T-helper 17 cell (primary cell): ENCODE measurements at regions not wholly inside any gene's neighbourhood (a gene's known extent, or its start where the extent isn't known, plus 50 kb on each side); places are given as distances from the start of the nearest gene placed in this dataset.
A peak's percentile ranks its signal among the peaks of the same experiment; 100 is the strongest.
"Not testable (repeated sequence)": the region's sequence is repeated elsewhere in the genome, so short reads cannot be mapped to it uniquely, and the experiment has no call there.

Experiments used
- ATAC-seq: fragments of 150-1000 bp; cut with Tn5 transposase; 2 replicates; pipeline ENCODE4 v1.10.0; 2021; ENCODE audit warnings: mild to moderate bottlenecking, moderate library complexity
- DNase-seq, 3 donors: peaks; one replicate each; pipeline versions ENCODE4 v3.0.0 to v3.0.0-alpha.2; 2020 to 2021
- H3K9me3 ChIP-seq: one replicate; pipeline ENCODE4 v1.7.0; 2013; ENCODE audit warnings: low read length, mild to moderate bottlenecking; ENCODE audit not compliant: control insufficient read depth, poor library complexity, severe bottlenecking
- H3K27ac Mint-ChIP-seq: one replicate; pipeline ENCODE4 v1.8.0; 2022; ENCODE audit warnings: mild to moderate bottlenecking, moderate library complexity, mixed read lengths
- H3K27me3 Mint-ChIP-seq: one replicate; pipeline ENCODE4 v1.8.0; 2022; ENCODE audit warnings: mixed read lengths
- H3K36me3 Mint-ChIP-seq: one replicate; pipeline ENCODE4 v1.8.0; 2022; ENCODE audit warnings: low read depth, mixed read lengths
- H3K4me1 Mint-ChIP-seq: one replicate; pipeline ENCODE4 v1.8.0; 2022; ENCODE audit warnings: mild to moderate bottlenecking, mixed read lengths
- H3K4me3 Mint-ChIP-seq: one replicate; pipeline ENCODE4 v1.8.0; 2022; ENCODE audit warnings: mild to moderate bottlenecking, moderate library complexity, mixed read lengths

DNA sequence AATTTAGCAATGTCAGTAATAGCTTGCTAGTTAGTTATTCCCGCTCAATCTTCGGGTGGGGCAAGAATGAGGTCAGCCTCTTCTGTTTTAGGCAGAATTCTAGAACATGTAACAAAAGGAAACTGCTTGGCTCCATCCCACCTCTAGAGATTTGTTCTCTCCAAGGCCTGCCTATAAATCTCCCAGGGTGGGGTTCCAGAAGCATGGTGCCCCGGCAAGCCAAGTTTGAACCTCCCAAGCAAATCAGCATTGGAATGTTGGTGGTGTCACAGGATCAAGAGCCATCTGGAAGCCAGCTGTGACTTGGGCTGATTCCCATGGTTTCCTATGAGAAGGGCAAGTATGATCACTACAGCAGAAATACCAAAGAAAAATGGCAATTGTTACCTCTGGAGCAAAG, 79.8 kb upstream of the SMURF2 start:
- H3K4me3 Mint-ChIP-seq, ATAC-seq, H3K9me3 ChIP-seq, H3K27me3 Mint-ChIP-seq, H3K4me1 Mint-ChIP-seq, H3K36me3 Mint-ChIP-seq, DNase-seq, H3K27ac Mint-ChIP-seq: not testable (repeated sequence)

DNA sequence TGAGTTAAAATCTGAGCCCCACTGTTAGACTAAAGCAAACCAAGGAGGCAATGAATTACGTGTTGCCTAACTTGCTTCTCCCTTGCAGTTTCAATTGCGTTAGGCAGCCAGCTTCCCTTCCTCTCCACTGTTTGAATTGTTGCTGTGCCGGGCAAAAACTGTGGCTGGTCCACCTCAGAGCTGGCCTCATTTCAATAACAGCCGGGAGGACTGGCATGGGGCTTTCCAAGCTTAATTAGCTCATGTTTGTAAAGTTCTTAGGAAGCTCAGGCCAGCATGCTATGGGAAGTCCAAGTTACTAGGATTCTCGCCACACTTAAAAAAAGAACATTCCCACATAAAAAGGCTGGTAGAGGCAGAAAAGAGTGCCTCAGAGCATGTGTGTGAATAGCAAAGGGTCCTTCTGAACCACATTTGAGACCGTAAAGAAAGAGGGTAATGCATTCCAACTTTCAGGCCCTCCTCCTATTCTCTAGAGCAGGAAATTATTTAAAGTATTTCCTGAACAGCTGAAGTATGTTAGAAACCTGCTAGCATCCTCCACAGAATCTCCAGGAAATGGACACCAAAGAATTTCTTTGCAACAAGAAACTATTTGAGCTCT, 79.0 kb upstream of the SMURF2 start:
- ATAC-seq (no peak), DNase-seq (no peak)
- no peaks in the 10 kb centered on the region for H3K9me3 ChIP-seq
- H3K27me3 Mint-ChIP-seq, result no peaks in the 10 kb centered on the region
- no peak overlapping the region for H3K4me3 Mint-ChIP-seq
- peak overlapping the region; percentile 54 for H3K27ac Mint-ChIP-seq
- peaks cover 11% of the 10 kb centered on the region for H3K4me1 Mint-ChIP-seq
- H3K36me3 Mint-ChIP-seq, result no peaks in the 10 kb centered on the region

GRCh38 chr17:64739316-64740058, 77.4 kb upstream of the SMURF2 start:
- no peak for DNase-seq
- no peaks in the 10 kb centered on the region for H3K9me3 ChIP-seq
- H3K36me3 Mint-ChIP-seq, result no peaks in the 10 kb centered on the region
- no peak overlapping the region for H3K27ac Mint-ChIP-seq
- no peaks in the 10 kb centered on the region for H3K27me3 Mint-ChIP-seq
- no peak overlapping the region for H3K4me3 Mint-ChIP-seq
- ATAC-seq, result no peak
- peaks cover 11% of the 10 kb centered on the region for H3K4me1 Mint-ChIP-seq

GRCh38 chr17:64736804-64737492, 74.8 kb upstream of the SMURF2 start:
- peak overlapping the region; percentile 39 for H3K27ac Mint-ChIP-seq
- no peak overlapping the region for H3K4me3 Mint-ChIP-seq
- peak; percentile 69 for ATAC-seq
- peak in 1 of 3 donors; percentile 35 for DNase-seq
- H3K27me3 Mint-ChIP-seq, result no peaks in the 10 kb centered on the region
- no peaks in the 10 kb centered on the region for H3K9me3 ChIP-seq
- H3K36me3 Mint-ChIP-seq, result no peaks in the 10 kb centered on the region
- H3K4me1 Mint-ChIP-seq, result peaks cover 10% of the 10 kb centered on the region

DNA sequence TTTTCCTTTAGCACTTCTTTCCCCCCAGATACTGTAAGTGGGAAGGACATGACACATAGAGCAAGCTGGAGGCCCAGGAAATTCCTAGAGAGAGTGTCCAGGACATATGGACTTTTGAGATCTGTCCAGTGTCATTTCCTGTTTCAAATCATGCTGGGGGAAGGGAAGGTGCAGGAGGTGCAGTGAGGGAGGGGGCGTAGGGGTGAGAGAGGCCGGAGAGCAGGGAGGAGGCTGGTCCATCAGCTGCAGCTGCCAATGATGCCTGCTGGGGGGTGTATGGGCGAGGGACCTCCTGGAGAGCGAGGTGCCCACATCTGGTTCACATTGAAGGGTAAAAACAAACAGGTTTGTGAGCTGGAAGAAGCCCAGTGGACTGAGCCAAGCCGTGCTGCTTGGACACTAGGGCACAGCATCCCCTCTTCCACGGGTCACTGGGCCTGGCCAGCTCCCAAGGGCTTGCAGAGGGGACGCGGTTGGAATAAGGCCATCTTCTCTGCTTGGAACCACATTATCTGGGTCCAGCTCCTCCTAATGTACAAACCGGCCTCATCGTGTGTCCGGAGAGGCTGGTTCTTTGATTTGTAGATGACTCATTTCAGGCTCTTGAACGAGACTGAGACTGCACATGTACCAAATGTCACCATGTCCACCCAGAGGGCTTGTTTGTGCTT, 70.4 kb upstream of the SMURF2 start:
- H3K36me3 Mint-ChIP-seq, result no peaks in the 10 kb centered on the region
- H3K27ac Mint-ChIP-seq, result no peak overlapping the region
- no peak for ATAC-seq
- no peak for DNase-seq
- no peaks in the 10 kb centered on the region for H3K27me3 Mint-ChIP-seq
- no peak overlapping the region for H3K4me3 Mint-ChIP-seq
- H3K9me3 ChIP-seq, result no peaks in the 10 kb centered on the region
- H3K4me1 Mint-ChIP-seq, result peaks cover 8% of the 10 kb centered on the region

DNA sequence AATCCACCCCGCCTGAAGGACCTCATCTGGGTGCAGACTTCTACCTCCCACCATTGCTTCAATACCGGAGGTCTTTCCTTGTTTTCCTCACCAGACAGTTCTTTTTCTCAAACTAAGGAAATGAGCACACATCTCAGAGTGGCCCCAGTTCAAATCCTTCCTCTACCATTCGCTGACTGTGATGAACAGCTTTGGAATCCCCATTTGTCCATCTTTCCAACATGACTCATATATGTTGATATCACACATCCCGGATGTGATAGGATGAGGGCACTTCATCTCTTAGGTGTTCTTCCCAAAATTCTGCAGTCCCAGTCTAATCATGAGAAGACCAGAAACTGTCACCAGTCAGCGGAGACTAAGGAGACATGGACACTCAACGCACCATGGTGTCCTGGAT, 67.9 kb upstream of the SMURF2 start:
- not testable (repeated sequence) for H3K27me3 Mint-ChIP-seq, H3K4me1 Mint-ChIP-seq, ATAC-seq, H3K4me3 Mint-ChIP-seq, H3K36me3 Mint-ChIP-seq, H3K9me3 ChIP-seq, H3K27ac Mint-ChIP-seq, DNase-seq

GRCh38 chr17:64729201-64729600, 67.1 kb upstream of the SMURF2 start:
- Mint-ChIP-seq H3K27me3 (no peaks in the 10 kb centered on the region), H3K27ac (no peak overlapping the region), H3K4me1 (peaks cover 4% of the 10 kb centered on the region), H3K36me3 (no peaks in the 10 kb centered on the region), H3K4me3 (no peak overlapping the region)
- DNase-seq (no peak), ATAC-seq (no peak)
- H3K9me3 ChIP-seq, result no peaks in the 10 kb centered on the region

DNA sequence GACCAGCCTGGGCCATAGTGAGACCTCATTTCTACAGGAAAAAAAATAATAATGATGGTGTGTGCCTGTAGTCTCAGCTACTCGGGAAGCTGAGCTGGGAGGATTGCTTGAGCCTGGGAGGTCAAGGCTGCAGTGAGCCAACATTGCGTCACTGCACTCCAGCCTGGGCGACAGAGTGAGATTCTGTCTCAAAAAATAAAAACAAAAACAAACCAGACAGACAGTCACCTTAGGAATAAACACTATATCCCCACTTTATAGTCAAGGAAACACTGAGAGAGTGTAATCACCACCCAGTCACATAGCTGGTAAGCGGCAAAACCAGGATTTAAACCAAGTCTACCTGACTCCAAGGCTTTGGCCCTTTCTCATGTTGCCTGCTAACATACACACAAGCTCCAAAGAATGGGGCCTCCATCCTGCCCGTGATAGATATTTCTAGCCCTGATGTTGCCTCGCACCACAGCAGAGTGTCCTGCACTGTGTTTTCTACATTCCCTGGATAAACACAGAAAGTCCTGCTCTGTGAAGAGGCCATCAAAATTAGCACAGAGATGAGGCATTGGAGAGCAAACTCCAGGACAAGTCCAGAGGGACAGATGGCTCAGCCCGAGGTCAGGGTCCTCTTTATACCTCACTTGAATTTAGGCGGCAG, 66.1 kb upstream of the SMURF2 start:
- H3K9me3 ChIP-seq, result no peaks in the 10 kb centered on the region
- no peak overlapping the region for H3K27ac Mint-ChIP-seq
- no peak overlapping the region for H3K4me3 Mint-ChIP-seq
- no peak for DNase-seq
- no peaks in the 10 kb centered on the region for H3K36me3 Mint-ChIP-seq
- peaks cover 4% of the 10 kb centered on the region for H3K4me1 Mint-ChIP-seq
- H3K27me3 Mint-ChIP-seq, result no peaks in the 10 kb centered on the region
- no peak for ATAC-seq

- not testable (repeated sequence) for H3K4me3 Mint-ChIP-seq, H3K27ac Mint-ChIP-seq, ATAC-seq, H3K9me3 ChIP-seq, H3K27me3 Mint-ChIP-seq, H3K4me1 Mint-ChIP-seq, H3K36me3 Mint-ChIP-seq, DNase-seq
Measured at GRCh38 chr17:64726025-64726424, 63.9 kb upstream of the SMURF2 start.

DNA sequence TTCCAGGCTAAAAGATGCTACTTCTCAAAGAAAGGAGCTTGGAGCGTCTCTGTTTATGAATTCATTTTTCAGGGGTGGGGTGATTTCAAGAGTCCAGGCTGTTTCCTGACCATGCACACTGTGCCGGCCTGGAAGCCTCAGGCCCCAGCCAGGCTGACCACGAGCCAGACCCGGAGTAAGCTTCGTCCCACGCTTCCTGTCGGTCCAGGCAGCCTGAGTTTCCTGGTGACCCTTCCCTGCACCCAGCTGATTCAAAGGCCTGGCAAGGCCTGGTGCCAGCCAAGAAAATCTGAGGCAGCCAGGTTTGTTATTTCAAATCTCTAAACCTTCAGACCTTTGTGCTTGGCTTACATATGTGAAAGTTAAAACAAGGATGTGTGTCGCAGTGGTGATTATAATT, 62.1 kb upstream of the SMURF2 start:
- not testable (repeated sequence) for H3K27ac Mint-ChIP-seq, H3K36me3 Mint-ChIP-seq, H3K4me1 Mint-ChIP-seq, ATAC-seq, H3K4me3 Mint-ChIP-seq, H3K27me3 Mint-ChIP-seq, DNase-seq, H3K9me3 ChIP-seq

DNA sequence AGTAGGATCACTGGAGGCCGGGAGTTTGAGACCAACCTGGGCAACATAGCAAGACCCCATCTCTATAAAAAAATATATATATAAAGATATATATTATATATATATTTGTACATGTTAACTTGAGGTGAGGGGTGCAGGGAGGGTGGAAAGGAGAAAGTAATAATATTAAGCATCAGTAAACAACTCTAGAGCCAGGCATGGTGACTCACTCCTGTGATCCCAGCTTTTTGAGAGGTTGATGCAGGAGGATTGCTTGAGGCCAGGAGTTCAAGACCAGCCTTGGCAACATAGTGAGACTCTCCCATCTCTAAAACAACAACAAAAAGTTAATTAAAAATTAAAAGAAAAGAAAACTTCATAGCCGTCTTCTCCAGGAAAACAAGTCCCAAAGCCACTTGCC, 61.7 kb upstream of the SMURF2 start:
- H3K36me3 Mint-ChIP-seq, result no peaks in the 10 kb centered on the region
- H3K27me3 Mint-ChIP-seq, result no peaks in the 10 kb centered on the region
- DNase-seq (no peak), ATAC-seq (no peak)
- no peaks in the 10 kb centered on the region for H3K9me3 ChIP-seq
- peaks cover 8% of the 10 kb centered on the region for H3K4me1 Mint-ChIP-seq
- no peak overlapping the region for H3K27ac Mint-ChIP-seq
- no peak overlapping the region for H3K4me3 Mint-ChIP-seq

GRCh38 chr17:64721556-64721955, 59.4 kb upstream of the SMURF2 start:
- not testable (repeated sequence) for ATAC-seq, H3K4me3 Mint-ChIP-seq, H3K4me1 Mint-ChIP-seq, DNase-seq, H3K36me3 Mint-ChIP-seq, H3K27ac Mint-ChIP-seq, H3K27me3 Mint-ChIP-seq, H3K9me3 ChIP-seq

DNA sequence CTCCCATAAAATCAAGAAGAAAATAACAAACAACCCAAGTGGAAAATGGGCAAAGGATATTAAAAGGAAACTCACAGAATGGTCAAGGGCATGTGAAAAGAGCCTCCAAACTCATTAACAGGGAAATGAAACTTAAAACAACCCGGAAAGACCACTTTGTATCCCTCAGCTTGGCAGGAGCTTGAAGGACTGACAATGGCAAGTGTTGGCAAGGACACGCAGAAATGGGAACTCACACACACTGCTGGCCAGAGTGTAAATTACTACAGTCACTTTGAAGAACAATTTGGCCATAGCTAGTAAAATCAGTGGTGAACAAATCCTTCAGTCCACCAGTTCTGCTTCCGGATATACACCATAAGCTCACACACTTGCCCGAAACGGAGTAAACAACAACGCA, 58.1 kb upstream of the SMURF2 start:
- ATAC-seq, DNase-seq, H3K36me3 Mint-ChIP-seq, H3K9me3 ChIP-seq, H3K27me3 Mint-ChIP-seq, H3K27ac Mint-ChIP-seq, H3K4me1 Mint-ChIP-seq, H3K4me3 Mint-ChIP-seq: not testable (repeated sequence)
